Lower leg skin (tissue), 4 donors: ENCODE measurements at regions not wholly inside any gene's neighbourhood (a gene's known extent, or its start where the extent isn't known, plus 50 kb on each side); places are given as distances from the start of the nearest gene placed in this dataset.

Experiments used
- DNase-seq, 2 donors: peaks; one replicate each; pipeline ENCODE4 v3.0.0-alpha.2; 2019; ENCODE audit warnings: low spot score in 2 of 2
- H3K4me3 ChIP-seq: fragments of 200-600 bp; sonication (generic); 2 replicates; pipeline ENCODE4 v1.5.1; 2017; ENCODE audit warnings: mild to moderate bottlenecking, low read depth; ENCODE audit not compliant: poor library complexity, severe bottlenecking
- CTCF ChIP-seq, 3 donors: fragments of 450-650 bp; IDR thresholded peaks; one replicate each; pipeline ENCODE4 v1.5.1; 2016; ENCODE audit warnings: antibody characterized with exemption in 3 of 3, mild to moderate bottlenecking in 3 of 3, moderate library complexity in 2 of 3
- POLR2A ChIP-seq, 2 donors: fragments of 450-650 bp; IDR thresholded peaks; one replicate each; pipeline ENCODE4 v1.6.1; 2016 to 2017; ENCODE audit warnings: antibody characterized with exemption in 2 of 2, mild to moderate bottlenecking in 1 of 2, moderate library complexity in 1 of 2
- WGBS, 2 donors: methylation state at CpG; one replicate each; pipeline ENCODE4 v1.1.5; 2018; 5-methylcytosine and 5-hydroxymethylcytosine counted together
- intact Hi-C: fragments of 100-400 bp; cut with DNase I; formaldehyde crosslinking; loops from one replicate; pipeline ENCODE4 v1.15.0; 2023; ENCODE audit warnings: low total_unique reads

- 47 to 51% methylated on average over 4 of the region's 4 CpGs for WGBS, 2 donors
- H3K4me3 ChIP-seq, result no peak overlapping the region
- no peak for TF ChIP-seq POLR2A (IDR thresholded peaks at IDR 0.05)
- DNase-seq, result no peak
- intact Hi-C loops, result no loop called here
These were observed 327.0 kb upstream of the CDH7 start for GRCh38 chr18:65423776-65424175.

- DNase-seq, result no peak
- H3K4me3 ChIP-seq, result no peak overlapping the region
- TF ChIP-seq POLR2A (IDR thresholded peaks at IDR 0.05) (no peak), CTCF (IDR thresholded peaks at IDR 0.05) (no peak)
- 46% methylated on average over 2 of the region's 2 CpGs for WGBS, 2 donors
- intact Hi-C loops, result no loop called here
These were observed 328.2 kb upstream of the CDH7 start for GRCh38 chr18:65422544-65423136.

- TF ChIP-seq POLR2A (IDR thresholded peaks at IDR 0.05) (no peak), CTCF (IDR thresholded peaks at IDR 0.05) (no peak)
- DNase-seq, result no peak
- no peak overlapping the region for H3K4me3 ChIP-seq
- intact Hi-C loops, result no loop called here
These were observed 335.7 kb upstream of the CDH7 start for GRCh38 chr18:65415098-65415497.

GRCh38 chr18:65414501-65414900, 336.3 kb upstream of the CDH7 start:
- DNase-seq, result no peak
- TF ChIP-seq CTCF (IDR thresholded peaks at IDR 0.05) (no peak), POLR2A (IDR thresholded peaks at IDR 0.05) (no peak)
- no peak overlapping the region for H3K4me3 ChIP-seq
- intact Hi-C loops, result no loop called here
- WGBS, 2 donors, result 40 to 50% methylated on average over 1 of the region's 1 CpG

- no peak for DNase-seq
- intact Hi-C loops, result no loop called here
- no peak overlapping the region for H3K4me3 ChIP-seq
- WGBS, 2 donors, result 41 to 58% methylated on average over 1 of the region's 1 CpG
- TF ChIP-seq POLR2A (IDR thresholded peaks at IDR 0.05), result no peak
- no peak for TF ChIP-seq CTCF (IDR thresholded peaks at IDR 0.05)
These were observed 339.8 kb upstream of the CDH7 start for GRCh38 chr18:65411061-65411460.

GRCh38 chr18:65409261-65409660, 341.6 kb upstream of the CDH7 start:
- WGBS, 2 donors, result 39 to 49% methylated on average over 3 of the region's 3 CpGs
- no peak for DNase-seq
- no peak for TF ChIP-seq CTCF (IDR thresholded peaks at IDR 0.05)
- no peak for TF ChIP-seq POLR2A (IDR thresholded peaks at IDR 0.05)
- no peak overlapping the region for H3K4me3 ChIP-seq
- intact Hi-C loops, result no loop called here
